ENCODE measurements at regions not wholly inside any gene's neighbourhood (a gene's known extent, or its start where the extent isn't known, plus 50 kb on each side); places are given as distances from the start of the nearest gene placed in this dataset.
A peak's percentile ranks its signal among the peaks of the same experiment; 100 is the strongest.

DNA sequence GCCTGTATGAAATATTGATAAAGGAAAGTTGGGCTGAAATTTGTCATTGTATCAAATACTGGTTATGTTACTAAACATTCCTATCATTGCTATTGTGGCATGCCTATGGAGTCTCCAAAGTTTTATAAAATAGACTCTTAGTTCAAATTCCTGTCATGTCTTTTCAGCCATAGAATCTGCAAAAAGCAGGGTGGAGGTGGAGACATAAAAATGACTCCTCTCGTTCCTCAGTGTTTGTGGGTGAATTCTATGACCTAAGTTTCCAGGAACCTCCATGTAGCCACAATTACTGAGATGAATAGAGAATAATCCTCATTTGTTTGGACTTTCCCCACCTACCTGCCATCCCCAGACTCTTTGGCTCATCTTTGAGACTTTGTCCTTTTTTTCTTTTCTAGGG, 326.3 kb upstream of the ETAA1 start:
- Histone ChIP-seq H3K27ac (replicated peaks in 1 of 4) (no peak overlapping the region), H3K9me3 (no peaks in the 10 kb centered on the region), H3K4me3 (no peak overlapping the region), H3K4me1 (peaks cover 0 to 2% (median 0%) of the 10 kb centered on the region in 4 donors), H3K36me3 (no peaks in the 10 kb centered on the region), H3K27me3 (no peaks in the 10 kb centered on the region)
- intact Hi-C loops (cut with DNase I) = no loop called here
- no peak for TF ChIP-seq POLR2AphosphoS5 (IDR thresholded peaks at IDR 0.05)
- TF ChIP-seq, protein P1, sequence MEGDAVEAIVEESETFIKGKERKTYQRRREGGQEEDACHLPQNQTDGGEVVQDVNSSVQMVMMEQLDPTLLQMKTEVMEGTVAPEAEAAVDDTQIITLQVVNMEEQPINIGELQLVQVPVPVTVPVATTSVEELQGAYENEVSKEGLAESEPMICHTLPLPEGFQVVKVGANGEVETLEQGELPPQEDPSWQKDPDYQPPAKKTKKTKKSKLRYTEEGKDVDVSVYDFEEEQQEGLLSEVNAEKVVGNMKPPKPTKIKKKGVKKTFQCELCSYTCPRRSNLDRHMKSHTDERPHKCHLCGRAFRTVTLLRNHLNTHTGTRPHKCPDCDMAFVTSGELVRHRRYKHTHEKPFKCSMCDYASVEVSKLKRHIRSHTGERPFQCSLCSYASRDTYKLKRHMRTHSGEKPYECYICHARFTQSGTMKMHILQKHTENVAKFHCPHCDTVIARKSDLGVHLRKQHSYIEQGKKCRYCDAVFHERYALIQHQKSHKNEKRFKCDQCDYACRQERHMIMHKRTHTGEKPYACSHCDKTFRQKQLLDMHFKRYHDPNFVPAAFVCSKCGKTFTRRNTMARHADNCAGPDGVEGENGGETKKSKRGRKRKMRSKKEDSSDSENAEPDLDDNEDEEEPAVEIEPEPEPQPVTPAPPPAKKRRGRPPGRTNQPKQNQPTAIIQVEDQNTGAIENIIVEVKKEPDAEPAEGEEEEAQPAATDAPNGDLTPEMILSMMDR (IDR thresholded peaks at IDR 0.05) = no peak
- WGBS = 67% methylated on average over 1 of the region's 1 CpG
- DNase-seq (ENCODE audit: extremely low spot score) = no peak

DNA sequence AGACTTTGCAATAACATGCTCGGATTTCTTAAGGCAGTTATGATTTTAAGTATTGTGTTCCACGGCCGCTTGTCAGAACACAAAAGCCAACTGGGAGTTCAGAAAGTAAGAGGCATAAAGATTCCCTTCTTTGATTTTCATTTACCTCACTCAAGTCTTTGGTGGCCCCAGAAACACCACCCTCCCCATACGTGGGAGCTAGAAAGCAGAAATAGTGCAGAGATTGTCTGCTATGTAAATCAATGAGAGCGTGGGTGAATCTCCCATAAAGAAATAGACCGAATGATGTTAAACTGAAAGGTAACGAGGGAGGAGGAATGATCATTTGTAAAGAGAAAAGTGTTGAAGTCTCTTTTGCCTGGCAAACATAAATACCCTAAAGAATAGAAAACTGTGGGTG, 322.1 kb upstream of the ETAA1 start:
- intact Hi-C loops (cut with DNase I) = no loop called here
- H3K4me1 ChIP-seq = no peaks in the 10 kb centered on the region
- H3K27ac ChIP-seq (replicated peaks in 1 of 4) = no peak overlapping the region
- no peak for TF ChIP-seq EP300 (IDR thresholded peaks at IDR 0.05)
- TF ChIP-seq, protein P1 (IDR thresholded peaks at IDR 0.05) = no peak
- TF ChIP-seq POLR2AphosphoS5 (IDR thresholded peaks at IDR 0.05) = no peak
- TF ChIP-seq POLR2A (IDR thresholded peaks at IDR 0.05; ENCODE audit: low read depth) = no peak
- no peaks in the 10 kb centered on the region for H3K9me3 ChIP-seq
- 81% methylated on average over 7 of the region's 7 CpGs for WGBS
- H3K4me3 ChIP-seq = no peak overlapping the region
- H3K36me3 ChIP-seq = no peaks in the 10 kb centered on the region
- H3K27me3 ChIP-seq = no peaks in the 10 kb centered on the region
- DNase-seq (ENCODE audit: extremely low spot score) = peak; percentile 42

DNA sequence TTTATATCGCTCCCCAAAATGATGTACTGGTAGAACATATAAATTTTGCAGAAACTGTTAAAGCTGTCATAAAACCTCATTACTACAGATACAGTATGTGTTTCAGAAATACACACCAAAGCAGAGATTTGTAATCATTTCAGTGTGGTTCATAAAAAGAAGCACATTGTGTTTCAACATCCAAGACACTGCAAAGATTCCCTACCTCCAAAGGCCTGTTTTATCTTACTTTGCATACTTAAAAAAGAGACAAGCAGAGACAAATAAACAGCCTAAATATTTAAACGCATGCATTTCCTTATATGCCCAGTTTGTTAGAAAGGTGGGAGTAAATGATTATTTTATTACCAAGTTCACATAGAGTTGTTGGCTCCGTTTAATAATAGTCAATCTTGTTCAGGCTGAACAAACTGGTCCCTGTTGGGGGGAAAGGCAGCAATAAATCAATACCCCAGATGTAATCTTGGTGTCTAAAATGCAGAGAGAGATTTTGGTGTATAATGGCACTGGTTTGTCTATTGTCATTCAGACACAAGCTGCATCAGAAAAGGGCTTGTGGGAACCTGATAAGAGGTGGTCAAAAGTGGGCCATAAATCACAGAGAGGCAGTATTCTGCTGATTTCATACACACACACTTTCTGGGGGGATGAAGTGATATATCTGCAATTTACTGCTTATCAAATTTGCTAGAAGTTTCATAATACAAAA, 321.4 kb upstream of the ETAA1 start:
- 62% methylated on average over 3 of the region's 3 CpGs for WGBS
- intact Hi-C loops (cut with DNase I) = no loop called here
- Histone ChIP-seq H3K9me3 (peaks cover 0 to 5% (median 3%) of the 10 kb centered on the region in 4 donors), H3K4me1 (no peaks in the 10 kb centered on the region), H3K4me3 (no peak overlapping the region), H3K27me3 (no peaks in the 10 kb centered on the region), H3K27ac (replicated peaks in 1 of 4) (no peak overlapping the region), H3K36me3 (no peaks in the 10 kb centered on the region)
- no peak for DNase-seq (ENCODE audit: extremely low spot score)
- TF ChIP-seq, protein P1 (IDR thresholded peaks at IDR 0.05) = no peak
- TF ChIP-seq POLR2AphosphoS5 (IDR thresholded peaks at IDR 0.05) = no peak

DNA sequence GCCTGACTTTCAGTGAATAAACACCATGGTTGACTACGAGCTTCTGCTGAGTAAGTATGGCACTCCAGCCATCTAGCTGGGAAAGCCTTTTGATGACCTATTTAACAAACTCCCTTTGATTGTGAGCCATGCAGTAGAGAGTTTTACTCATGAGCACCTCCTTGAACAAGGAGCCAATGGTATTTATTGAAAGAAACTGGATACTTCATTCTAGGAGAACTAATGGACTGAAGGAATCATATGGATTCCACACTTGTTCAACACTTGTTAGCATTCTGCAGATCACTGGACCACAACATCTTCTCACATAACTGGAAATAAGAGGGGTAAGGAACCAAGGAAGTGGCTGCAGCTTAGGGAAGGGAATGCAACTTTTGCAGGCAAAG, 320.9 kb upstream of the ETAA1 start:
- Histone ChIP-seq H3K27me3 (no peaks in the 10 kb centered on the region), H3K4me3 (no peak overlapping the region), H3K4me1 (no peaks in the 10 kb centered on the region), H3K9me3 (peaks cover 0 to 6% (median 3%) of the 10 kb centered on the region in 4 donors), H3K36me3 (no peaks in the 10 kb centered on the region), H3K27ac (replicated peaks in 1 of 4) (no peak overlapping the region)
- peak; percentile 66 for DNase-seq (ENCODE audit: extremely low spot score)
- 84% methylated on average over 1 of the region's 1 CpG for WGBS
- no peak for TF ChIP-seq POLR2A (IDR thresholded peaks at IDR 0.05; ENCODE audit: low read depth)
- no peak for TF ChIP-seq EP300 (IDR thresholded peaks at IDR 0.05)
- no peak for TF ChIP-seq POLR2AphosphoS5 (IDR thresholded peaks at IDR 0.05)
- TF ChIP-seq, protein P1 (IDR thresholded peaks at IDR 0.05) = no peak
- intact Hi-C loops (cut with DNase I) = no loop called here

DNA sequence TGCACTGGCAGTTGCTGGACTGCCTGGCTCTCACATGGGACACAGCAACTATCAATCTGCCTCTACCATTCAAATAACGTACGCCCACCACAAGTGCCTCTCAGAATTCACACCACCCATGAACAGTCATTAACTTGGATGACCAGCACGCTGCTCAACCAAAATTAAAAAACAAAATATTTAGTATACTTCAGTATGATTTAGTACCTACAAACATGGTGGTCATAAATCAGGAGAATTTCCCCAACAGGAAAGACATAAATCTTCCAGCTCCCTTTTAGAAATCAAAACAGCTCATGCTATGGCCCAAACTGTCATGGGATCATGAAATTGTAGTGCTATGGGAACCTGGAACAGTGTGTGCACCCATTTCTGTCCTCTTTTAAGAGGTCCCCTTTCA, 317.4 kb upstream of the ETAA1 start:
- Histone ChIP-seq H3K27ac (replicated peaks in 1 of 4) (no peak overlapping the region), H3K36me3 (no peaks in the 10 kb centered on the region), H3K4me1 (peaks cover 0 to 7% (median 2%) of the 10 kb centered on the region in 4 donors), H3K27me3 (no peaks in the 10 kb centered on the region), H3K4me3 (no peak overlapping the region), H3K9me3 (peaks cover 0 to 6% (median 3%) of the 10 kb centered on the region in 4 donors)
- no peak for TF ChIP-seq EP300 (IDR thresholded peaks at IDR 0.05)
- no peak for TF ChIP-seq POLR2AphosphoS5 (IDR thresholded peaks at IDR 0.05)
- TF ChIP-seq, protein P1 (IDR thresholded peaks at IDR 0.05) = no peak
- no peak for TF ChIP-seq POLR2A (IDR thresholded peaks at IDR 0.05; ENCODE audit: low read depth)
- intact Hi-C loops (cut with DNase I) = no loop called here
- peak; percentile 74 for DNase-seq (ENCODE audit: extremely low spot score)
- WGBS = 60% methylated on average over 3 of the region's 3 CpGs

Data from esophagus muscularis mucosa (tissue), 4 donors.